NCI-H2081 treated with DMSO at 0.1 percent for 48 hours (cell line): ENCODE measurements at regions not wholly inside any gene's neighbourhood (a gene's known extent, or its start where the extent isn't known, plus 50 kb on each side); places are given as distances from the start of the nearest gene placed in this dataset.

ENCODE experiments used
- DNase-seq: peaks from one replicate; lab custom pipeline; 2025; lab: John Stamatoyannopoulos, UW

GRCh38 chr5:13477118-13477737 is 467.3 kb downstream of the DNAH5 start:
- no peak for DNase-seq

- no peak for DNase-seq
Measured at GRCh38 chr5:13472842-13473241, 471.6 kb downstream of the DNAH5 start.

DNA sequence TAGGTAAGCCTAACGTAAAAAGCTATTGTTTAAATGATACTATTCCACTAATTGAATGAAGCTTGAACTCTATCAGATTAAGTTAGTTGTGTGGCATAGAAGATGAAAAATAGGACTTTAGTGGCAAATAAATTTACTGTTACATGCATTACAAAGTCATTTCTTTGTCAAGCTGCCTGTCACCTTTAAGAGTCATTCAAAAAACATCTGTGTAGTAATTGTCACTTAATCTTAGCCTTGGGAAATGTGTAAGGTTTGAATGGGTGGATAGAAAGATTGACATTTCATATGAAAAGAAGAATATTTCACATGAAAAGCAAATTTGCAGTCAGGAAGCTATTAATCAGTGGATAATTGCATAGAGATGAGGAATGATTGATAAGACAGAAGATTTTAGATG is 473.5 kb downstream of the DNAH5 start:
- no peak for DNase-seq

DNA sequence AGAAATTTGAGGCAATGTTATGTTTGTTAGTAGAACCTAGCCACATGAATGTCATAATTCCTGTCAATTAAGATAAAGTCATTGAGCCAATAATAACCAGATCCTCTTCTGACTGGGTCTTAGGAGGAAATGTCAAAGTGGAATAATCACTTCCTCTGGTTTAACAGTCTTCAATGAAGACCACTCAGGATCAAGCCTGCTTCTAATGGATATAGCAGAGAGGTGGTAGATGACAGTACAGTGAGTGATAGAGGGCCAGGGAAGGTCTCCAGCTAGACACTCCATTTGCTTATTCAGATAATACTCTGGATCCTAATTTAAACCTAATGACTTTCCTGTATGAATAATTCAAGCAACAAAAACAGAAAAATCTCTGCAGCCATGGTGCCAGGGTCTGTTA is 474.2 kb downstream of the DNAH5 start:
- DNase-seq: no peak

GRCh38 chr5:13464532-13465193 is 479.8 kb downstream of the DNAH5 start:
- no peak for DNase-seq

- DNase-seq: no peak
Measured at GRCh38 chr5:13460587-13460986, 483.9 kb downstream of the DNAH5 start.

DNA sequence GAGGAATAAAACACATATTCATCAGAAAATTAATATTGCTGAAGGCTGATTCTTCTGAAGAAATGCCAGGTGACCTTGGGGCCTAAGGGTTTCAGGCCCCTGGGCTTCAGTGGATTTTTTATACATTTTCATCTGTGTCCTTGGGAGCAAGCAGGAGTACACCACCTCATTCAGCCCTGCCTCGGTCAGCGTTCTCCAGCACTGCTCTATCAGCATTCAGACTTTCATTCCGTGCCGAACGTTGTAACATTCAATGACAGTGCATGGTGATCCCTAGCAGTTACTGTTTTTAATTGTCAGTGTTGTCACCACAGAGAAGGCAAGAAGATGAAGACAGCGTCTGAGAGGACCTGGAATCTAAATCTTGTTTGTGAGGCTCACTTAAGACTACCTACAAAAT is 490.4 kb downstream of the DNAH5 start:
- DNase-seq: no peak

GRCh38 chr5:13448843-13449242 is 495.6 kb downstream of the DNAH5 start:
- no peak for DNase-seq

DNA sequence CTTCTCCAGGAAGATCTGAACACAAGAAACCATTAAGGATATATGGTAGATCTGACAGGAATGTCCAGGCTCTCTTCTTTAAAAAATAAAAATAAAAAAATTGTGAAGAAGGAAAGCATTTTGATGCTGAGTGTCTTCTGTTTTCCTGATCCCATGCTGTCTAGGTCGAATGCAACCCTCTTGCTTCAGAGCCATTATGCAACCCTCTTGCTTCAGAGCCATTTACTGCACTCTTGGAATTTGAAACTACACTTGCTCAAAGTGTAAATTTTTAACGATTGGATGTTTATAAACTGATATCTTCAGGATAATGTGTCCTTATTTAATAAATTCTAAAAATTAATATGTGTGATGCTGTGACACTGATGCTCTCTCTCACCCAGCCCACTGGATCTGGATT is 505.1 kb downstream of the DNAH5 start:
- no peak for DNase-seq

DNA sequence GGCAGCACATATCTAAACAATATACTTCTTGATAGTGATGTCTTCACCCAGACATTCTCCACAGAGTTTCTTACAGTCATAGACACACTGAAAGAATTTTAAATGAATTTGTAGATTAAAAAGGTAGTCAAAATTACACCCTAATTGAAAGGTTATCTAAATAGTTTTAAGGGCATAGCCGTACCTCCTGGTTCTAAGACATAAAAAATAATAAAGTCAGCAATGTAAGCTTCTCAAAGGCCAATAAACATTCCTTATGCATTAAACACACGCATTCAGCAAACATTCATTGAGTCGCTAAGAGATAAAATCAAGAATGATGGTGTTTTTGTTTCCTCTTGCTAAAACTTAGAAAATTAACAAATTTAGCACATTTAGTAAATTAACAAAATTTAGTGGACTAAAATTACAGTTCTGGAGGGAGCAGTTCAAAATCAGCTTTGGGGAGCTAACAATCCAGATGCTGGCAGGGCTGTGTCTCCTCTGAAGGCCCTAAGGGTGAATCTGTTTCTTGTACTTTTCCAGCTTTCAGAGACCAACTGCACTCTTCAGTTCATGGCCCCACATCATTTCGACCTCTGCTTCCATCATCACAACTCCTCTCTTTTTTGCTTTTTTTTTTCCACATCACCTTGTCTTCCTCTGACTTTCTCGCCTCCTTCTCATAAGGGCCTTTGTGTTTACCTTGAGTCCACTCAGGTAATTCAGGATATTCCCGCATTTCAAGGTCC is 516.5 kb downstream of the DNAH5 start:
- DNase-seq: no peak

GRCh38 chr5:13412040-13412595 is 532.4 kb downstream of the DNAH5 start:
- no peak for DNase-seq

- no peak for DNase-seq
Measured at GRCh38 chr5:13408616-13409015, 535.9 kb downstream of the DNAH5 start.

DNA sequence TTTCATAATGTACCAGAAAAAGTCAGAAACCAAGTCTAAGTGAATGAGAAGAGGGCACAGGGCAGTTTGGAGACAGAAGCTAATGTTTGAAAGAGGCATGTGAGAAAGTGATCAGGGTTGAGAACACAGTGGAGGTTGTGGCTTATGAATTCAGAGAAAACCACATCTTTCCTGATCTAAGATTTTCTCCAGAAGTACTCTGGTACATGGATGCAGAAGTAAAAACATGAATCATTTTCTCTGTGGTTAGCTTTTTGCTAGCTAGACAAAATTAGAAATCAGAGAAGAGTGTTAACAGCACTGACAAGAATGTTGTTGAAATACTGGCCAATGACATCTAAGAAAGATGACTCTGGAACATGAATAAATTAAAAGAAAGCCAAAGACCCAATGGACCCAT is 541.1 kb downstream of the DNAH5 start:
- no peak for DNase-seq

DNA sequence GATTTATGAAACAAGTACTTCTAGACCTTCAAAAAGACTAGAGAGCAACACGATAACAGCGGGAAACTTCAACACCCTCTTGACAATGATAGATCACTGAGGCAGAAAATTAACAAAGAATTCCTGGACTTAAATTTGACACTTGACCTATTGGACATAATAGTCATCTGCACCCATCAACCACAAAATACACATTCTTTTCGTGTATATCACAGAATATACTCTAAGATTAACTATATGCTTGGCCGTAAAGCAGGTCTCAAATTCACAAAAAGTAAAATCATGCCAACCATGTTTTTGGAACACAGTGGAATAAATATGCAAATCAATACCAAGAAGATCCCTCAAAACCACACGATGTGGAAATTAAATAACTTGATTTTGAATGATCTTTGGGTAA is 559.4 kb downstream of the DNAH5 start:
- DNase-seq: no peak

GRCh38 chr5:13382232-13382631 is 562.3 kb downstream of the DNAH5 start:
- no peak for DNase-seq

GRCh38 chr5:13378091-13378490 is 566.4 kb downstream of the DNAH5 start:
- DNase-seq: no peak

- no peak for DNase-seq
Measured at GRCh38 chr5:13359344-13359743, 585.1 kb downstream of the DNAH5 start.

DNA sequence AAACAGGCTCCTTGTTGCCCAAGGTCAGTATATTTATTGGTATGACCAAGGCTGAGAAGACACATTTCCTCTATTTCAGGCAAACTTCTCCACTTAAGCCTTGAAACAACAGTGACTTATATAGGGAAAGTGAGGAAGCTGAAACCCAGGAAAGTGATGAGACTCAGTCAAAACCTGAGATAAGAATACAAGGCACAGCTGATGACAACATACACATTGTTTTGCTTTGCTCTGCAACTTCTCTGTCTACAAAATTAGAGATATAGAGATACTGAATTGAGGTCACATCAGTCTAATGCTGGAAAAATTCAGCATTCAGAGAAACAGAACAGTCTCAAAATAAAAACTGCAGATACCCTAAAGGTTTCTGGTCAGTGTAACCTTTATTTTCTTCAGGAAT is 586.1 kb downstream of the DNAH5 start:
- no peak for DNase-seq

DNA sequence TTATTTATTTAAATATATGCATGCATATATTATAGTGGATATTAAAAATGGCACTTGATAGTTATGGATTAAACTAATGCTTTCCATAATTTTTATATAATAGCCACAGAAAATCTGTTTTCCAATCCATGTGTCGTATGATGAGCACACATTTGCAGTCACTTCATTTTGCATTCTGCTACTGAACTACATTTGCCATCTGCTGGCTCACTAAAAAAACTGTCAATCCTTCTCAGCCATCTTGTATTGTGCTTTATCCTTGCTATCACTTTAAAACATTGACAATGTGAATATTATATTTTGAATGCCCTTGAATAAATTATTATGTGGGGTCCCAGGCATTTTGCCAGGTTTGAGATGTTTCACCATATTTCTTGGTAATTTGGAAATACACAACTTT is 586.6 kb downstream of the DNAH5 start:
- DNase-seq: no peak

DNA sequence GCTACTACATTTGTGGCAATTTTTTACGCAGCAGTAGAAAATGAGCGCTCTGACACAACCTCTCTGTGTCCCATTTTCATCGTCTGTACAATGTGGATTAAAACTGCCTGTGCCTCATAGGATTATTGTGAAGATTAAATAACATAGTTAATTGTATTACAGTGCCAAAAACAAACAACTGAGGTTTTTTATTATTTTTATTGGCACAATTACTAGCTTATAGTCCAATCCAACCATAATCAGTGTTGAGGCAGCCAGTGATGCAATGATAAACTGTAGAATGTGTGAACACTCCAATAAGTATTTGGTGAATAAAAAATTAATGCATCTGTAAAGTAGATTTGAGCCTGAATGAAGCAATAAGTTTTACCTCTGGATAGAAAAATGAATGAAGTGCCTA is 588.3 kb downstream of the DNAH5 start:
- no peak for DNase-seq

DNA sequence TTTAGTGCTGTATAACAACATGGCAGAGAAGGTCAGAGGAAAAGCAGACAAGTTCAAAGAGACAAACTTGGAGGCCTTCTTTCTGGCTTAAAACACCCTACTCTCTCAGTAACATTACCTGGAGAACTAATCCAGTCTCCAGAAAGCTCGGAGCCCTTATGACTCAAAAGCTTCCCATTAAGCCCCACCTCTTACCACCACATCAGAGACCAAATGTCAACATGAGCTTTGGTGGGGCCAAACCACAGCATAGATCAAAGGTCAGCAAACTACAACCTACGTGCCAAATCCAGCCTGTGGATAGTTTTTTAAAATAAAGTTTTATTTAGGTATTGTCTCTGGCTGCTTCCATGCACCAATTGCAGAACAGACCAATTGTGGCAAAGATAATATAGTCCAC is 589.9 kb downstream of the DNAH5 start:
- no peak for DNase-seq

- DNase-seq: no peak
Measured at GRCh38 chr5:13350767-13351166, 593.7 kb downstream of the DNAH5 start.

DNA sequence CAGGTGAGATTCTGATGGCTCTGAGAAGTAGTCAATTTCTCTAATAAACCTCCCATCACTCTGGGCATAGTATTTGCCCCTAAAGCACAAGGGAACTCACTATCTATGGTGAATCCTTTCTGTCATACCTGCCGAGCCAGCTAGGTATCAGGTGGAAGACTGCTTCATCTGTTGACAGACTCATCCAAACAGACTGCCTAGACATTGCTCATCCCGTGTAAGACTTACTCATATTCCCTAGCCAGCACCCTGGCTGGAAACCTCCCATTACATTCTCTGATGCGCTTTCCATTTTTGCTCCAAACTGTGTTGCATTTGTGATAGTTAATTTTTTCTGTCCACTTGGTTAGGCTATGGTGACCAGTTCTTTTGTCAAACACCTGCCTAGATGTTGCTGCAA is 595.9 kb downstream of the DNAH5 start:
- no peak for DNase-seq
